ENCODE measurements at regions not wholly inside any gene's neighbourhood (a gene's known extent, or its start where the extent isn't known, plus 50 kb on each side); places are given as distances from the start of the nearest gene placed in this dataset.
"Not testable (repeated sequence)": the region's sequence is repeated elsewhere in the genome, so short reads cannot be mapped to it uniquely, and the experiment has no call there.

GRCh38 chr7:54398863-54399262, 143.3 kb upstream of the VSTM2A start:
- no peak for DNase-seq

- no peak for DNase-seq
Measured at GRCh38 chr7:54409917-54410316, 132.3 kb upstream of the VSTM2A start.

- DNase-seq = no peak
Measured at GRCh38 chr7:54416678-54417077, 125.5 kb upstream of the VSTM2A start.

- no peak for DNase-seq
Measured at GRCh38 chr7:54419209-54419608, 123.0 kb upstream of the VSTM2A start.

GRCh38 chr7:54426406-54426805, 115.8 kb upstream of the VSTM2A start:
- DNase-seq = no peak

- no peak for DNase-seq
Measured at GRCh38 chr7:54429111-54429510, 113.1 kb upstream of the VSTM2A start.

- DNase-seq = no peak
Measured at GRCh38 chr7:54439391-54439790, 102.8 kb upstream of the VSTM2A start.

GRCh38 chr7:54444046-54444686, 98.0 kb upstream of the VSTM2A start:
- not testable (repeated sequence) for DNase-seq

GRCh38 chr7:54453168-54453567, 89.0 kb upstream of the VSTM2A start:
- DNase-seq = not testable (repeated sequence)

GRCh38 chr7:54454700-54455099, 87.5 kb upstream of the VSTM2A start:
- DNase-seq = not testable (repeated sequence)

- no peak for DNase-seq
Measured at GRCh38 chr7:54465095-54465494, 77.1 kb upstream of the VSTM2A start.

- DNase-seq = no peak
Measured at GRCh38 chr7:54469740-54470139, 72.4 kb upstream of the VSTM2A start.

GRCh38 chr7:54476609-54477008, 65.6 kb upstream of the VSTM2A start:
- no peak for DNase-seq

GRCh38 chr7:54477083-54477482, 65.1 kb upstream of the VSTM2A start:
- DNase-seq = no peak

- peak; percentile 11 for DNase-seq
Measured at GRCh38 chr7:54483523-54483922, 58.7 kb upstream of the VSTM2A start.

GRCh38 chr7:54485044-54485443, 57.1 kb upstream of the VSTM2A start:
- no peak for DNase-seq
